ENCODE measurements at regions not wholly inside any gene's neighbourhood (a gene's known extent, or its start where the extent isn't known, plus 50 kb on each side); places are given as distances from the start of the nearest gene placed in this dataset.
A peak's percentile ranks its signal among the peaks of the same experiment; 100 is the strongest.
"Not testable (repeated sequence)": the region's sequence is repeated elsewhere in the genome, so short reads cannot be mapped to it uniquely, and the experiment has no call there.

DNA sequence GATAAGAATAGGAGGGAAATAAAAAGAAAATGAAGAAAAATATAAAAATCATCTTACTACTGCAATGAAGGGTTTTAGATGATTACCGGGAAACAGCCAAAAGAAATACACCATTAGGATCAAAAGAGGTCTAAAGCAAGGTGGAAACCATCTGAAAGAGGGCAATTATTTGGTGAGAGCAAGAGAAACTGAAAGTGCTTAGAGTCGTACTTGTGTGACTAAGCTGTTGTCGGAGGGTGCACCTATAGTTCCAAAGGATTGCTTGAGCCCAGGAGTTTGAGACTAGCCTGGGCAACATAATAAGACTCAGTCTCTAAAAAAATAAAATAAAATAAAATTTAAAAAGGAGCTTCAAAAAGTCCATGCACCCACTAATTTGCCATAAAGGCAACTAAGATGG is 169.5 kb downstream of the DKK1 start:
- no peak for DNase-seq

DNA sequence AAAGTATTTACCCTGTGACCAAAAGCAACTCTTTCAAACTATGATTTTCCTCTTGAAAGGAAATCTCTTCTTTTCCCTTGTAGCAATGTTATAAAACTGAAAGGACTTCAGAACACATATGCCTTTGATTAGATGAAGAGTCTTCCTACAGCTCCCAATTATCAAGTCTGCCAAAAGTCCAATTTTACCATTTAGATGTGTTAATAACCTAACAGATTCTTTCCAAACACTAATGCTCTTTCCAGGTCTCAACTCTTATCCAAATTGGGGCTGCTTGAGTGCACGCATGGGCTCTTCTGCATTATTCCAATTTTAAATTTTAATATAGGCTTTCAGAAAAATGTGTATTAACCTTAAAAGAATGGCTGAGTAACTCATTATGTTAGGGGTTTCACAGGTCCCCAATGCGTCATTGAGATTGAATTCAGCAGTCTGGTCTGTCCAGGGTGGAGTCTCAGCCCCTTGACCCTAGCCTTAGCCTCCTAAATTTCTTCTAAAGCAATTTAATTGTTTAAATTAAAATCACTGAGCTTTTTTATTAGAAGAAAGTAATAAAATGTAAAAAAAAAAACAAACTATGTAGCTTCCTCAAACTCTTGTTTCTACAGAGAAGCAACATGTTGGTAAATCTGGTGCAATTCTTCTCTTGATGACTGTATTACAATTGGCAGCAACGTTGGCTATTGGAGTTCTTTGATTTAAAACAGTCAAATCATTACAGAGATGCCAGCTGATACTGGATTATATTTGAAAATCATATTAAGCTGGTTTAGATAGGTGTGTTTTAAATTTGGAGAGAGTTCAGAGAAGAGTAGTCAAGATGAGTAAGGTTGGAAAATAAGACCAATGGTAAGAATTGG is 170.4 kb downstream of the DKK1 start:
- no peak for DNase-seq

DNA sequence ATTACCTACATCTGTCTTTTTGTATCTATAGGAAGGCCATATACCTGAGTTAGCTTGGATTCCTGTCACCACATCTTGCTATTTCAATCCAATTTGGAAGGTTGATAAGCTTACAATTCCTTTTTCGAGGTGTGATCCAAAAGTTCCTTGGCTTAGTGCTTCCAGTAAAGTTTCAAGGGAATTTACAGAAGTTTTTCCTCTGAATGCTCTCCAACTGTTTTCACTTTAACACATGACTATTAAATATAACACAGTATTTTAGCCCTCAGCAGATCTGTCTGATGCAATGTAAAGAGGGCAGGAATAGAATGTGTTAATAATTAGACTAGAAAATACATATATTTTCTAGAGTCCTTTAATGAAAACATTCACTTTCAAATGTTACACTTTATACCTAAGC is 171.4 kb downstream of the DKK1 start:
- DNase-seq, result no peak

DNA sequence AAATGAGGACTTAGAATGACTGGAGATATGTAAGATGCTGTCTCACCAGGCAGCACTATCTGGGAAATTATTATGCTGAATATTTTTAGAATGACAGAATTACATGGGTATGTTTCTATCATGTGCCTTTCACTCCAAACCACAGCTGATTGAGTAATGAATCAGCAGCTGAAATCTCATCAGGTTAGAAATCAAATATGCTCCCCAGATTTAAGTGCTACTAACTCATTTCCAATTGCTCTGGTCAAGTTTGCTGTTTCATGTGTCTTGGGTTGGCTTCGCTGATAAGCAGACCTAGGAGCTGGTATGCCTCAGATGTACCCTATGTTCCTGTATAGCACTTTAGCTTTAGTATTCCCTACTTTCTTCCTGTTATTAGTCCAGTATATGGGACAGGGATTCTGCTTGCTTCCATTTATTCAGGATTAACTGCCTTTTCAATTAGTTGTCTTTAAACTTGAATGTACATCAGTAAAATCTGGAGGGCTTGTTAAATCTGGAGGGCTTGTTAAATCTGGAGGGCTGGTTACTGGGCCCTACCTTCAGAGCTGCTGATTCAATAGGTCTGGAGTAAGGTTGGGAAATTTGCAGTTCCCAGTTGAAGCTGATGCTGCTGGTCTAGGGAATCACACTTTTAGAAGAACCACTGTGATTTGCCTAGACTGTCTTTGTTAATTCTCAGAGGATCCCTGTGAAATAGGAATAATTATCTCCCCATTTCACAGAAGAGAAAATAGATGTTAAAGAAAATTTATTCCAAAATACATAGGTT is 172.9 kb downstream of the DKK1 start:
- peak; percentile 7 to 17 for DNase-seq

DNA sequence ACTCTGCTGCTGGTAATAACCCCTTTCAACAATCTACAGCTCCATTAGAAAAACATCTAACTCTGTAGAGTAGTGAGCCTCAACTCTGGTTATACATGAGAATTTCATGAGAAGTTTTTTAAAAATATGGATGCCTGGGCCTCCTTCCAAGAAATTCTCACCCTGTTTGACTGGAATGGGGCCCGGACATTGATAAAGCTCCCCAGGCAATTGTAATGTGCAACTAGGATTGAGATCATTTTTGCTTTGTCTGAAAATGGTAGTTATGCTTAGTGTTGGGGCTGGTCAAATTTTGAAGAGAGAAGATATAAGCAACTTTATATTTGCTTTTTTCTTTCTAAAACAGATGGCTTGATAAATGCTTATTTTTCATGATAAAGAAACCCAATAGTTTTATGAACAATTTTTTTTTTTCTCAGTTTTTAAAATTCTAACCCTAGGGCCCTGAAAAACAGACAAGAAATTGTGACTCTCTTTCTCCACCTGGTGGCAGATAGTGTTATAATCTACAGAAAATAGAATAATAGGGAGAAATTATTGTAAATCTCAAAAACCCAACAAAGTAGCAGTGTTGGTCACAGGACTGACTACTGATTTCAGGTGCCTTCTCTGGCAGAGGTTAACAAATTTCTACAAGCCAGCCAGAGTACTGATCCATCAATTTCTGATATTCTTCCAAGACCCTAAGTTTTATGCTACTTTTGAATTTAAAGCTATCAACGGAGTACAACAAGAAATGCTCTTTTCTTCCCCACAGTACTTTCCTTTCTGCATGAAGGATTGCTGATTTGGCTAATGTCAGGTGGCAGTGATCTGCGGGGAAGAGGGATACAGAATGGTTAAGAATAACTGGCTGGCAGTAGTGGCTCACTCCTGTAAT is 174.8 kb downstream of the DKK1 start:
- peak in 1 of 2 donors; percentile 6 for DNase-seq

DNA sequence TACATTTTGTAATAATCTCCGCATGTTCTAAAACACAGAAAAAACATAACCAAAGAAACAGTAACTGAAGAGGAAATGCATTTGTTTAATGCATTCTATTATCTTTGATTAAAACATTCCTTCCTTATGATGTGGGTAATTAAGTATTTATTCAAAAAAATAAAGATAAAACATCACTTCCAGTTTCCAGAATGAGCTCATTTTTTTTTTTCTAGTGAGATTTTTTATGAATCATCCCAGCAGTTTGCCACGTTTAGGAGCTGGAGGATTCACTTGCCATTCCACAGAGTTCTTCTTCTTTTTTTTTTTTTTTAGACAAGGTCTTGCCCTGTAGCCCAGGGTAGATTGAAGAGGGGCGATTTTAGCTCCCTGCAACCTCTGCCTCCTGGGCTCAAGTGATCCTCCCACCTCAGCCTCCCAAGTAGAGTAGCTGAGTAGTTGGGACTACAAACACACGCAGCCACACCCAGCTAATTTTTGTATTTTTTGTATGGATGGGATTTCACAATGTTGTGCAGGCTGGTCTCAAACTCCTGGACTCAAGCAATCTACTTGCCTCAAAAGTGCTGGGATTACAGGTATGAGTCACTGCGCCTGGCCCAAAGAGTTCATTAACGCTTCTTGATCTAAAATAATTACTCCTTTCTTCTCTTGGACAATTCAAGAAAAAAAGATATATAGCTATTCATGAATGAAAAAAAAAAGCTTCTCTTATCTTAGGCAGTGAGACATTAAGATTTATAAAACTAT is 177.3 kb downstream of the DKK1 start:
- DNase-seq, result no peak

DNA sequence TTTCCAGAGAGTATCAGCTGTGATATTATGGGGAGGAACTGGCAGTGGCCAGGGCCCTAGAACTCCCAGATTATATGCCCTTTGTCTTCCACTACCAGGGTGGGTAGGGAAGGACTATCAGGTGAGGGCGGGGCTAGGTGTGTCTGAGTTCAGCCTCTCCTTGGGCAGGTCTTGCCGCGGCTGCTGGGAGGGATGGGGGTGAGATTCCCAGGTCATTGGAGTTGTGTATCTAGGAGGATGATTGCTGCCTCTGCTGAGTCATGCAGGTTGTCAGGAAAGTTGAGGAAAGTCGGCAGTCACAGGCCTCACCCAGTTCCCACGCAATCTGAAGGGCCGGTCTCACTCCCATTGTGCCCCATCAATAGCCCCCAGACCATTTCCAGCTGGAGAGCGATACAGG is 185.2 kb downstream of the DKK1 start:
- no peak for DNase-seq

DNA sequence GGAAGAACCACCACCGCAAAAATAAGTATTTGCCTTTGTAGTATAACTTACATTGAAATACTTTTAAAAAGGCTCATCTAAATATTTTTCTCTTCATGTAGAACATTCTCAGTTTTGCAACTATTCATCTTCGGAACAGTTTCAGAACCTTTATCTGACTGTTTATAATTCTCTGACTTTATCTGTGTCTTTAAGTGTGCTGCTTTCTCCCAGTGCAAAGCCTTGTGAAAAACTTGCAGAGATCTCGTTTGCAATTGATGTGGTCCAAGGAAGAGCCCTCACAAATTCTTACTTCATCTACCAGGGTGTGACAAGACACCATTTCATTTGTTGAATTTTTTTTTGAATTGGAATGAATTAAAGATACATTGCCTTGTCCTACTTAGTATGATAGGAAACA is 186.4 kb downstream of the DKK1 start:
- DNase-seq, result no peak

DNA sequence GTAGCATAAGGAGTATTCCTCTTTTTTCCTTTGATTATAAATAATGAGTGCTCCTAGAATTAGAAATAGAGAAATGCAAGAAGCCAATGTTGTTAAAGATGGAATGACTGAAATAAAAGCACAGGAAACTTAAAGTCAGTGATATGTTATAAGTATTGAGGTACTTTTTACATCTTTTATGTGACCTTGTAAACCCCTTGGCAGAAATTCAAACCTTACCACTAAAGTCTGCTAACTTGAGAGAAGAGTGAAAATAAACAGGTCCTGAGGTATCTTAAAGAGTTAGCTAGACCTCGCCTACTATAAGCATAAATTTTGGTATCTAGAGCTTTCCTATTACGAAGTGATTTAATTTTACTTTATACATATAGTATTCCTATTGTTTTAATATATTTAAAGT is 188.2 kb downstream of the DKK1 start:
- no peak for DNase-seq

DNA sequence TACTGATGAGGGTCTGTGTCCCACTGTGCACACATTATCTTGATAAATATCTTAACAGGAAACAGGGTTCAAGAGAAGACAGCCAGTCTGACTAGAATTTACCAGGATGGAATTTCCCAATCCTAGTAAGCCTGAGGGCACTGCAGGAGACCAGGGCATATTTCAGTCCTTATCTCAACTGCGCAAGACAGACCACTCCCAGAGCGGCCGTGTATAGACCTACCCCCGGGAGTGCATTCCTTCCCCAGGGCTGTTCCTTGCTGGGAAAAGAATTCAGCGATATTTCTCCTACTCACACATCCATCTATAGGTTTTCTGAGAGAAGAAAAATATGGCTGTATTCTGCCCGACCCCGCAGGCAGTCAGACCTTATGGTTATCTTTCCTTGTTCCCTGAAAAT is 191.3 kb downstream of the DKK1 start:
- not testable (repeated sequence) for DNase-seq

DNA sequence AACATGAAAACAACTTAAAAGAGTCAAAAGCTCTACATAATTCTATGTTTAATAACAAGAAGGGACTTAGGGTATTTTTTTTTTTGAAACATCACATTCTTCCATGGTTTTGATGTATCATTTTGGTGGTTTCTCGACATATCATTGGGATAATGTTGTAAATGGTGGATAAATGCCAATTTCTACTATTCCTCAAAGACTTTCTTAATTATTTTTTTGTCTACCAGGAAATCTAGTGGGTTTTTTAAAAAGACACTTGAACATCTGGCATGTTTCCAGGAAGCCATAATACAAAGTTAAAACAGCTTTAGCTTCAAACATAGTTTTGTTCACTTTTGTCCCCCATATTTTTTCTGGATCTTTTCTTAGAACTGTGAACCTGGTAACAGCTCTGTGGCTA is 200.4 kb downstream of the DKK1 start:
- DNase-seq, result no peak

DNA sequence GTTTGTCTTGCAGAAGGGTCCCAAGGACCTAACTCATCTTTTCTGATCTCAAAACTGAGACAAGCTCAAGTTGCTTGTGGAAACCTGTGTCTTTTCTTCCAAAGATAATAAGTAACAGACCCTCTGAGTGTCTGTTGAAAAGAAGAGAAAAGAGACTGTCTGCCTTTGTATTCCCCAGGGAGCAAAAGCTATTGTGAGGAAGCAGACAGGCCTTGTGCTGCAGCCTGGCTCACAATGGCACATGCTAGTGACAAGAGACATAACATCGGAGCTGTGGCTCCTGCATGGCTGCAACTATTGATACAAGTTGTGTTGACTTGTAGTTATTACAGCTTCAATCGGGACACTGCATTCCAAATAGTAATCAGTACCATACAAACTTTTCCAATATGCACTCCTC is 202.9 kb downstream of the DKK1 start:
- DNase-seq, result no peak

DNA sequence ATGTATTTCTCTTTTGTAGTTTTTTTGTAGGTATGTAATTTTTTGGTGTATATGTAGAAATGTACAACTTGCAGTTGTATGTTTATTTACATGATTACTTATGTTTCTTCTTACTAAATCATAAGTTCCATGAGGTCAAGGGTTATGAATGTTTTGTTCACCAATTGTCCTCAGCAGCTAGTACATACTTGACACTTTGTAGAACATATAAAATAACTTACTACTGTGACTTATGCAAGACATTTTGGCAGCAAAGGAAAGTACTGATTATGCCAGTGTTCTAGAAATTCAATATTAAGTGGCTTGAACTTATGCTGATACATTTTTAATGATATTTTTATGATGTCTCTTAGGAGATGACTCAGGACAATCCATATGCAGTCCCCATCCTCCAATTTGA is 209.6 kb downstream of the DKK1 start:
- DNase-seq, result no peak

DNA sequence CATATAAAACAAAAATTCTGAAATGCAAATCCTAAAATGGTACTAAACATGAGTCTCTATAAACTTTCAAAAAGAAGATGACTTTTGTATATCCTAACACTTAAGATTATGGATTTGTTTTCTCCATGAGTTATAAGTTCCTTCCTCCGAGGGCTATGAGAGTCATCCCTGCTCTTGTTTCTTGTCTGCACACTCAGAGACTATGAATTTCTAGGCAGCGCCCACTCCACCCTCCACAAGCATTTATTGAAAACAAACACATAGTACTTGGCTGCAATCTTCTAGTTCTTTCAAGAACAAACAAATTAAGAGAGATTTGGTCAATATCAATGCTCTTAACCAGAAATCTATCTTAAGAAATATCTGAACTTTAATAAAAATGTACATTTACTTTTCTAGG is 211.7 kb downstream of the DKK1 start:
- DNase-seq, result no peak

DNA sequence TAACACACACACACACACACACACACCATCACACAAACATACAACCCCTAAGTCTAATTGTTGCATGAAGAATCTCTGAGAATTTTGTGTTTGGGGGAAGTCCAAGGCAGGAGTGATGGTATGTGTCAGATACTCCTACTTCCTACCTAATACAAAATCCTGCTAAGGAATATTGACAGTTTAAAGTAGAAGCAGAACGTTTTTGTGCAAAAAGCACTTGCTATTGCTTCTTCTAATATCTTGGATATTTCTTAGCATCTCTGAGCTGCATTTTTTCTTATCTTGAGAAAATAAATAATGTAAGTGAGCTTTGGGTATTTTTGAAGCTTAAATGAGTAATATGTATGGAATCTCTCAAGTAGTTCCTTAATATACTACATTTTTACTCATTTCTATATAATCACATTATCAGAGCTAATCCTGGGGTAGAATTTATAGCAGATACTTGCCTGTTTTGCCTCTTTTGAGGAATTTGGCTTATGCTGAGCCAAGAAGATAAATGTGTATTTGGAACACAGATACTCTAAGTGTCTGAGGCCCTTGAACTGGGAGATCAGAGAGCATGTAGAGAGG is 212.3 kb downstream of the DKK1 start:
- no peak for DNase-seq

DNA sequence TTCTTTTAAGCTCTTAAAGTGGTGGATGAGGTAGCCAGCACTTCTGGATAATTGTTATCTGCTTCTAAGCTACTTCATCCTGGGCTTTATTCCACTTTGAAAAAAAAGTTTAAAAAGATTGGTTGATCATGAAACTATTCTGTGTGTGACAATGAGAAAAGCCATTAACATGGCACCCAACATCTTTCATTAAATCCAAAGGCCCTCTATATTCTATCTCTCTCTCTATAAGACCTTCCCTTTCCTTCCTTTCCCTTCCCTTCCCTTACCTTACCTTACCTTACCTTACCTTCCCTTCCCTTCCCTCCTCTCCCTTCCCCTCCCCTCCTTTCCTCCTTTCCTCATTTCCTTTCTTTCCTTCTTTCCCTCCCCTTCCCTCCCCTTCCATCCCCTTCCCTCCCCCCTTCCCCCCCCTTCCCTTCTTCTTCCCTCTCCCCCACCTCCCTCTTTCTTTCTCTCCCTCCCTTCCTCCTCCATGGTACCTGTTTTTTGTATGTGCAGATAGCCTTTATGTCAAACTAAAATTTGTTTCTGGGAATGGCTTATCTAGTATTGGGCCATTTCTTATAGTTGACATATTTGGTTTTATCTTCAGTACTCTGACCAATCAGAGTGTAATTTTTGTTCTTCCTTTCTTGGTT is 218.7 kb downstream of the DKK1 start:
- no peak for DNase-seq

DNA sequence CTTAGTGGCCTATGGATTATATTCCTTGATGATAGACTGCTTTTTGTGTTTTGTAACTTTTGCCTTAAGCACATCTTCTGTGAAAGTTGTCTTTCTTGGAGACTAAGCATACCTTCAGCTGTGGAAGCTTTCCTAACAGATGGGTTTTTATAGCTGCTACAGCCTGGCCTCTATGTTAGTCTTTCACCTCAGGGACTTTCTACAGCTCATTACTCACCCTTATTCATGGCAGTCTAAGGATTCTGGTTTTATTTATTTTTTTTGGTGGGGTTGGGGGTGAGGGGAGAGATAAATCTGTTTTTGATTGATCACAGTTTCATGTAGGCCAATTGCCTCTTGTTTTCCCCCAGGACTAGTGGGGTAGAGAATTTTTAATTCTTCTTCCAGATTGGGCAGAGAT is 219.9 kb downstream of the DKK1 start:
- no peak for DNase-seq

DNA sequence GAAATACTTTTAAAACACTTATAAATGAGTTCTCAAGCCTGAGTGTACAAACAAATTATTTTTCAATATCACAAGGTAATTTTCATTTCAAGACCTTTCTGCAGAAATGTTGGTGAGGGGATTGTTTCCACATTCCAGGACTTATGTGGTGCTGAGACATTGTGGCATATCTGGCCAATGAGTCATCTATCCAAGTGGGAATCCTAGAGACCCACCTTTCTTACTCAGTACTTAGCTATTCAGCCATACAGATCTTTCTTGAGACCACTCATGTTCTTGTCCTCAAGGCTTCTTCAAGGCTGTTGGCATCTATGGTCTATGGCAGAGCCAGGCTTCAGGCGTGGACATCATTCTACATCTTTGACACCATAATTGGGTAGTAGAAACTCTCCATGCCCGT is 225.4 kb downstream of the DKK1 start:
- DNase-seq, result no peak

DNA sequence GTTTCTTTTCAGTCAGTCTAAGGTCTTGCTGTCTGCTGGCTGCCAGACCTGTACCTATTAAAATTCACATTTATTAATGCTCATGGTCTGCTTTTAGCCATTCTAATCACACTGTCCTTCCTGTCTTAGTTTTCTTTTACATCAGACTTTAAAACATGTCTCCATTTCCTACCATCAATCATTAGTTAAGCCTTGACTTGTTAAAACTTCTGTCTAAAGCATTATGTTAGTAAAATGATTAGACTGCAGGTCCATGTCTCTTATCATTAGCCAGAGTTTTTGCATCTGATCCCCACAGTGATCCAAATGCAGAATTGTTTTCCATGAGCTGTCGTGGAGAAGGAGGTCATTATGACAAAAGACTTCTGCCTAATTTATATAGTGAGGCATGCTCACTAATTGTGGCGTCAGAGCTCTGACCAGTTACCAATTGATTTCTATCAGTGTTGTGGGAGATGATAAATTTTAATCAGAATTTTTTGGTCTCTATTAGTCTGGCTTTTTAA is 226.5 kb downstream of the DKK1 start:
- no peak for DNase-seq

DNA sequence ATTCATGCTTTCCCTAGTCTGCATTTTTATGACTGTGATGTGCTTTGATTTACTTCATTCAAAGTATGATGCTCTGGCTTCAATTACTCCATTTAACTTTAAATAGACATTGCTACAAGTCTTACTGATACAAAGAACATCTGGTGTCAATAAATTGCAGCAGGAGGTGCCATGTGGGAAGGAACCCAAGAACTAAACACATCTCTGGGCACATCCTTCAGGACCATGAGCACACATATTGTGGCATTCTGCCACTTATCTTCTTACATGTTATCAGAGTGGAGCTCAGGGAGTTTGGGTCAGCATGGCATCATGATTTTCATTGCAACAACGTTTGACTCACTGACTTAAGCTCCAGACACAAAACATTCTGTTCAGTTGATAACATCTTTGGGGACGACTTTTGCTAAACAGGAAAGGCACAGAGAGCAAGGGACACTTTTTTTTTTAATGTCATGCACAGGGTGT is 227.0 kb downstream of the DKK1 start:
- DNase-seq, result no peak

DNA sequence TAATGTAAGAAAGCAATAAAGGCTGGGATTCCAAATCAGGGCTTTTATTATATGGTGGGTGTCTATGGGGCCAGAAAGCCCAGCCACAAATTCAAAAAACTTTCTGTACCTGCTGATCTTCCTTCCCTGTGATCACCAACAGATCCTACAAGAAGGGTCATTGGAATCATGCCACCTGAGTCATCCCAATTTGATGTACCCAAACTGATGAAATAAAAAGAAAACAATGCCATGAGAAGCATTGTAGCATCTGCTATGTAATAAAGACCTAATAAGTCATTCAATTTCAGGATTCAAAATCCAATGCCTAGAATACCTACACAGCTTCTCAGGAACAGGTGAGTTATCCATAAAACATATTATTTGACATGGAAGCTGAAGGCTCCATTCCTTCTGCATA is 228.8 kb downstream of the DKK1 start:
- no peak for DNase-seq

Measured in inflammatory macrophage (primary cell).